ENCODE measurements at regions not wholly inside any gene's neighbourhood (a gene's known extent, or its start where the extent isn't known, plus 50 kb on each side); places are given as distances from the start of the nearest gene placed in this dataset.
A peak's percentile ranks its signal among the peaks of the same experiment; 100 is the strongest.
"Not testable (repeated sequence)": the region's sequence is repeated elsewhere in the genome, so short reads cannot be mapped to it uniquely, and the experiment has no call there.

DNA sequence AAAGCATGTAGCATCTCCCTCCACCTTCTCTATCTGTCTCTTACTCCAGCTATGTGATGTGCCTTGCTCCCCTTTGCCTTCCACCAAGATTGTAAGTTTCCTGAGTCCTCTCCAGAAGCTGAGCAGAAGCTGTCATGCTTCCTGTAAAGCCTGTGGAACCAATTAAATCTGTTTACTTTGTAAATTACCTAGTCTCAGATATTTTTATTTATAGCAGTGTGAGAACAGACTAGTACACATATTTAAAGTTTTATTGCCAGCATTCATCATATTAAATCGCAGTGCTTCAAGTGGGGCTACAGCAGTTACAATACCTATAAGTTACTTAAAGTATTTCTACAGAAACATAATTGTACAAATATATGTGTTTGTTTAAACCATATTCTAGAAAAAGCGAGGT is 973.1 kb downstream of the SLC16A7 start:
- DNase-seq = no peak

DNA sequence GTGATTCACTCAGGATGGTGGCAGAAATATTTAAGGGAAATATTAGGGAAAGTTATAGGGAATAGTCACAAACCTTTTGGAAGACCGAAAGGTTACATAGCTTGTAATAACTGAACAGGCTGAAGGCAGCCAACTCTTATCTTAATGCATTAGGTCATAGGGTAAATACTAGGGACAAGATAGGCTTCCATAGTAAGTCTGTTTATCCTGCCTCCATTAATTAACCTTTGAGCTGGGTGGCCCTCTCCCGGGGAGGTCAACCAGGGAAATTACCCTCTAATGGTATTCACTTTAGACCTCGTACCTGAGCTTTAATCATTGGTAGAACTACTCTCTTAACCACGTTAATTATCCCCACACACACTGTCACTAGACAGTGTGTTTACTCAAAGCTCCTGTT is 981.8 kb downstream of the SLC16A7 start:
- DNase-seq = no peak

DNA sequence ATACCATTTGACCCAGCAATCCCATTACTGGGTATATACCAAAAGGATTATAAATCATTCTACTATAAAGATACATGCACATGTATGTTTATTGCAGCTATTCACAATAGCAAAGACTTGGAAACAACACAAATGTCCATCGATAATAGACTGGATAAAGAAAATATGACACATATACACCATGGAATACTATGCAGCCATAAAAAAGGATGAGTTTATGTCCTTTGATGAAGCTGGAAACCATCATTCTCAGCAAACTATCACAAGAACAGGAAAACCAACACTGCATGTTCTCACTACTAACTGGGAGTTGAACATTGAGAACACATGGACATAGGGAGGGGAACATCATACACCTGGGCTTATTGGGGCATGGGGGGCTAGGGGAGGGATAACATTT is 991.8 kb downstream of the SLC16A7 start:
- DNase-seq = not testable (repeated sequence)

DNA sequence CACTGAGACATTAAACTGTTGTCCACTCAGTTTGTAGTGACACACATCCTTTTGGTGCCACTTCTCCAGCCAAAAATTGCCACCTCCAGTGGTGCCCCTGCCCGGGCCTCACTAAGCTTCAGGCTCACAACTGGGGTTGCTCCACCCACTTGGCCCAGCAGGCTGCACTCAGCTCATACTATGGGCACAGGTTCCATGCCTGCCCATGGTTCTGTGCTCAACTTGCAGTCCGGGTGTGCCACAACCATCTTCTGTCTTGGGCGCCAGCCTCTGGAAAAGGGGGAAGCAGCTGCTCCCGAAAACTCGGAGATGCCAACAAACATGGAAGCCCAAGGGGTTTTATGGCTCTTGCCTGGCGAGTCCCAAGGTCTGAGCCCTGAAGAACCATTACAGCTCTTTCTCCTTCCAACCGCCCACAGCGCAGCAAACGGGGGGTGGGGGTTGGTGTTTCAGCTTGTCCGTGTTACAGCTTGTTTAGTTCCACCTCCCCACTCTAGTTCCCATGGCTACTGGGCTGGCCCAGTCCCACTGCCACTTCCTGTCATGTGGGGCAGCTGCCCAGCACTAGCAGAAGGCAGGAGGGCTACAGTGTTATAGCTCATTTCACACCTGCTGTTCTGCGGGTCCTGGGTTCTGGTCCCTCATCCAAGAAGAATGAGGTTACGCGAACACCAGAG is 998.3 kb downstream of the SLC16A7 start:
- no peak for DNase-seq

DNA sequence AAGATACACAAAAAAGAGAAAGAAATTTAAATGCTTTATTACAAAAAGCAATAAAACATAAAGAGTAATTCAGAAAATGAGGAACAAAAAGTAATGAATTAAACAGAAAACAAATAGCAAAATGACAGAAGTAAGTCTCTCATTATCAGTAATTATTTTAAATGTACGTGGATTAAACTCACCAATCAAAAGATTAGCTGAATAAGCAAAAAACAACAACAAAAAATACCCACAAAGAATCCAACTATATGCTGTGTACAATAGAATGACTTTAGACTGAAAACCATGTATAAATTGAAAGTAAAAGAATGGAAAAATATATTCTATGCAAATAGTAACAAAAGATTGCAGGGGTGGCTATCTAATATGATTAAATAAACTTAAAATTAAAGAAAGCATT is 1006.8 kb downstream of the SLC16A7 start:
- DNase-seq = no peak

DNA sequence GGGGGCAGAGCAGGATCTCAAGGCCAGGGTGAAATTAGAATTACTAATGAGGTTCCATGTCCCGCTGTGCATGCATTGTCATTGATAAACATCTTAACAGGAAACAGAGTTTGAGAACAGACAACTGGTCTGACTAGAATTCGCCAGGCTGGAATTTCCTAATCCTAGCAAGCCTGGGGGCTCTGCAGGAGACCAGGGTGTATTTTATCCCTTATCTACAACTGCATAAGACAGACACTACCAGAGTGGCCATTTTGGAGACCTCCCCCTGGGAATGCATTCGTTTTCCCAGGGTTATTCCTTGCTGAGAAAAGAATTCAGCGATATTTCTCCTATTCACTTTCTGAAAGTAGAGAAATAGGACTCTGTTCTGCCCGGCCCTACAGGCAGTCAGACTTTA is 1007.6 kb downstream of the SLC16A7 start:
- DNase-seq = not testable (repeated sequence)

DNA sequence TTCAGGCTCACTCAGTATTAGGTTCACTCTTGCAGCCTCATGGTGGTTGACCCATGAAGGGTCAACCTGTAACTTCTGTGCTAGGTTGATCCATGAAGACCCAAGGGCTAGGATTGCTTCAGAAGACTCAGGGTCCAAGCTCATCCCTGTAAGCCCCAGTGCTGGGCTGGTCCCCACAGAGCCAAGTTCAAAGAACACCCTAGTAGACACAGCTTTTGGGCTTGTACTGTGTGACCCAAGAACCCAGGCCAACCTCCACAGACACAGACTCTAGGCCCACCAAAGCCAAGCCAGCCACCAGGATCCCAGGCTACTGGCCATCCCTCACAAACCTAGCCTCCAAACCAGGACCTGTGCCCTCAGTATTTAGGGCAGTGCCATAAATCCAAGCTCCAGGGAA is 1020.6 kb downstream of the SLC16A7 start:
- no peak for DNase-seq

DNA sequence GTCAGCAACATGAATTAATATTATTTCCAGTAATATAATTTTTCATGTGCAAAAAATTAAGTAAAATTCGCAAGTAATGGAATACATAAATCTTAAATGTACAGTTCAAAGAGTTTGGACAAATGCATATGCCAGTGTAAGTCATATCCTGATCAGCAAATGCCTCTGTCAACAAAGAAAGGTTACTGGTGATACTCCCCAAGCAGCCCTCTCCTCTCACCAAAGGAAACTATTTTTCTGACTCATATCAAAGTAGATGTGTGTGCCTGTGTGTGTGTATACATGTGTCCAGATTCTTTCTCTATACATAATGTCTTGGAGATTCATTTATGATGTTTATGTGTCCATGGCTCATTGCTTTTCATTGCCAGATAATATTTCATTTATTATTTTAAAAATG is 1035.0 kb downstream of the SLC16A7 start:
- no peak for DNase-seq

DNA sequence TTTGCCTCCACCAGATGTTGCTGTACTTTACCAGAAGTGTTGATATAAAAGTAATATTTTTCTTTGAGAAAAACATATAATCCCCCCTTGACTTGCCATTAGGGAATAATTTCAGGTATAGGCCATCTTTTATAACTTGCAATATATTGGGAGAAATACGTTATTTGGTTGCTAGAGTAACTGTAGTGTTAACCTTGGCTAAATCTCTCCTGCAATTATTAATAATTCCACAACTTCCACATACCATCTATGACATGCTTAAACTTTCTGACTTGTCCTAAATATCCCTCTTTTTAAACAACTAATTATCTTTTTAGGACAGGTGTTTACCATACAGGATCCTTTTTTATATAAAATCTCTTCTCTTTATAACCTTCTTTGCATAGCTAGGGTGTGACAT is 1048.2 kb downstream of the SLC16A7 start:
- no peak for DNase-seq

DNA sequence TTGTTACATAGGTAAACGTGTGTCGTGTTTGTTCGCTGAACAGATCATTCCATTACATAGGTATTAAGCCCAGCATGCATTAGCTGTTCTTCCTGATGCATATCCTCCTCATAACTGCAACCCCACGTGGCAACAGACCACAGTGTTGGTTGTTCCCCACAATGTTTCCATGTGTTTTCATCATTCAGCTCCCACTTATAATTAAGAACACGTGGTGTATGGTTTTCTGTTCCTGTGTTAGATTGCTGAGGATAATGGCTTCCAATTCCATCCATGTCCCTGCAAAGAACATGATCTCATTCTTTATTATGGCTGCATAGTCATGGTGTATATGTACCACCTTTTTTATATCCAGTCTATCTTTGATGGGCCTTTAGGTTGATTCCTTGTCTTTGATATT is 1071.1 kb downstream of the SLC16A7 start:
- DNase-seq = no peak

DNA sequence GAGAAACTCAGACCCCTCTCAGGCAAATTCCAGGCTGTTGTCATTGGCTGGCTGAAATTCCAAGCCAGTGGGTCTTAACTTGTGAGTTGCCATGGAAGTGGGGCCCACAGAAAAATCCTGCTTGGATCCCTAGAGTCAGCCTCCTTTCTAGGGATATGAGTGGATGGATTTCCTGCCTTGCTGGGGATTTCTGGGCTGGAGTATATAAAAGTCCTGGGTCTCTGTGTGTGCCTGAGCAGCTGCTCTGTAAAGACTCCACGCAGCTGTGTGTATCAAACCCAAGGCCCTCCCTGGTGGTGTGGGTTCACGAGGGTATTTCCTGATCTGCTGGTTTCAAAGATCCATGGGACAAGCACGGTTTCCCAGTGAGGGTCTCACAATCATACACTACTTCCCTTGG is 1077.1 kb downstream of the SLC16A7 start:
- DNase-seq = no peak

DNA sequence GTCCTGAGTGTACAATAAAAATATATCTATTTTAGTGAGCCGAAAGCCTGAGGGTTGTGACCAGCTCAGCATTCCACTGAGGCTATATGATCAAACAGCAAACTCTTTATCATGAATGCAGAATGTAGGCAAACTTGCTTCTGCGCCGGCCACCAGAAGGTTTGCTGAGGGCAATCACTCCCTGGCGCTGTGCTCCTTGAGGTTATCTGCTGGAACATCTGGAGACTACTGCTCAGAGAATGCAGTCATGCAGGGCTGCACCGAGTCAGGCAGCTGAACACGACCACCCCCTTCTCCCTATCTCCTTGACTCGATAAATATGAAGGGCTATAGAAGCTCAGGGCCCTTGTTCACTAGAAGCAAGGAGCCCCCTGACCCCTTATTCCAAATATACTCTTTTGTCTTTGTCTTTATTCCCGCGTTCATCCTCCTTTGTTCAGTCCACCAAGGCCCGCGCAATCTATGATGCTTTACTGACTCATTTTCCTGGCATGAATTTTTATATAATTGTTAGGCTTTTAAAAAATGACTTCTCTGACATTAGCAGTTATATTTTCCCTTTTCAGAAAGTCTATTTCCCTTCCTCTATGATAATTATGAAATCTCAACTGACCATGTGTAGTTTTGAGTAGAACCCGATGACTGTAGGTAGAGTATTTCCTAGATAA is 1089.3 kb downstream of the SLC16A7 start:
- DNase-seq = no peak

DNA sequence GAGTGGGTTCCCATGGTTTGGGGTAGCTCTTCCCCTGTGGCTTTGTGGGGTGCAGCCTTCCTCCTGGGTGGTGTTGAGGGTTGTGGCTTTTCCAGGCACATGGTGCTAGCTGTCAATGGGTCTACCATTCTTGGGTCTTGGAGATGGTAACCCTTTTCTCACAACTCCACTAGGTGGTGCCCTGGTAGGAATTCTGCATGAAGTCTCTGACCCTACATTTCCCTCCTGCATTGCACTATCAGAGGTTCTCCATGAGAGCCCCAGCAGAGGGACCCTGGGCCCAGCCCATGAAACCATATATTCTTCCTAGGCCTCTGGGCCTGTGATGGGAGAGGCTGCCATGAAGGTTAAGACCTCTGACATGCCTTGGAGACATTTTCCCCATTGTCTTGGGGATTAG is 1093.3 kb downstream of the SLC16A7 start:
- no peak for DNase-seq

DNA sequence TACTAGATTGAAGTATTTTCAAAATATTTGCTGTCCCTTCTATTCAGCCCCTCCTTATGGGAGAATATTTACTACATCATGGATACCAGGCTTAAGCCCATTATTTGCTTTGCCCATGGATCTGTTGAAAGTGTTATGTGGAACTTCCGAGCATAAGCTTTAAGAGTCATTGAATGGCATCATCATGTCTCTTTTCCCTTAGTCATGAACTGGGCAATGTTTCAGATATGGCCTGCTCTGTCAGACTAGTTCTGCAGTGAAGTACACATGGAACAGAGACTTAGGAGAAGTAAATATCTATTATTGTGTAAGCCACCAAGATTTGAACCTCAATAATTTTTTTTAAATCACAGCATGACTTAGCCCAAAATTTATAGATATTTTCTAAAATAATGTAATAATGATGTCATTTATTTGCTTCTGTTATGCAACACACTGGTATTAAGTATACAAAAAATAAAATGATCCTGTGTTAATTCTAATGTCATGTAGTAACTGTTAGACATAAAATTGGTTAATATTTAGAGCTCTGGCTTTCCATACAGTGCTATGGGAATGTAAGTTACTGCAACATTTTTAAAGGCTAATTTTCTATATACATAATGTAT is 1097.3 kb downstream of the SLC16A7 start:
- DNase-seq = no peak

DNA sequence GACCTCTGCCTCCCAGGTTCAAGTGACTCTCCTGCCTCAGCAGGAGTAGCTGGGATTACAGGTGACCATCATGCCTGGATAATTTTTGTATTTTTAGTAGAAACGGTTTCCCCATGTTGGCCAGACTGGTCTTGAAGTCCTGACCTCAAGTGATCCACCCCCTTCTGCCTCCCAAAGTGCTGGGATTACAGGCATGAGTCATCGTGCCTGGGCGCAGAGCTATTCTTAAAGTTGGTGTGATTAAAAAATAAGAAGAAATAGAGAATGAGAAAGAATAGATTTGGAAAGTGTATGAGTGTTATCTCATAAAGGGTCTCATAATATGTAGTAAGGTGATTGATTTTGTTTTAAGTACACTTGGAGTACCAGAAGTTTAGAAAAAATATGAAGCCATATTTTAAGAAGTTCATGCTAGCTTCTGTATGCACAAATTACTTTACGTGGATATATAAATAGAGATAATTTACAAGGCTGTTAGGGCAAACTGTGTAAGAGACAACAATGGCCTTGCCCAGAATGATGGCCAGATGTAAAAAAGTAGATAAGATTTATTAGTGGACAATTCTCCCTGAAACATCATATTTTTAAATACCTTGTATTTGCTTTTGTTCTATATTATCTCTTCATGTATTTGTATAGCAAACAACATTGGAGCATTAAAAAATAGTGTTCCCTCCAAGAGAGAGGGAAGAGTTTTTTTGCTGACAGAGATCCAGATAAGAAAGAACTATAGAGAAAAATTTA is 1108.5 kb downstream of the SLC16A7 start:
- DNase-seq = no peak

DNA sequence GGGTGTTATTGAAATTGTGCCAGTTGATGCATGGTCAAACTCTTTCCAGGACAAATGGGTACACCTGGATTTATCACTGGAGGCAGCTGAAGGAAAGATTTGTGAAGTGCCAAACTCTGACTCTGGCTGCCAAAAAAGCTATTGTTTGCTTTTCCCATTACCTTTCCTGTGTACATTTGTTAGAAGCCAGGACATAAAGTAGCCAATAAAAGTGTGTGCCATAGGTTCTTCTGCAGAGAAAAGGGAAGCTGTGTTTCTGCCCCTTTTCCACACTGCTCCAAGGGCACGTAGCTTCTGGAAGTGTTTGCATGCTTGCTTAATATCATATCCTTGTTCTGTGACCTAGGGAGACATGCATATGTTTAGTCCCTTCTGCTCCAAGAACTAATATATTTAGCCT is 1114.4 kb downstream of the SLC16A7 start:
- DNase-seq = peak; percentile 0

DNA sequence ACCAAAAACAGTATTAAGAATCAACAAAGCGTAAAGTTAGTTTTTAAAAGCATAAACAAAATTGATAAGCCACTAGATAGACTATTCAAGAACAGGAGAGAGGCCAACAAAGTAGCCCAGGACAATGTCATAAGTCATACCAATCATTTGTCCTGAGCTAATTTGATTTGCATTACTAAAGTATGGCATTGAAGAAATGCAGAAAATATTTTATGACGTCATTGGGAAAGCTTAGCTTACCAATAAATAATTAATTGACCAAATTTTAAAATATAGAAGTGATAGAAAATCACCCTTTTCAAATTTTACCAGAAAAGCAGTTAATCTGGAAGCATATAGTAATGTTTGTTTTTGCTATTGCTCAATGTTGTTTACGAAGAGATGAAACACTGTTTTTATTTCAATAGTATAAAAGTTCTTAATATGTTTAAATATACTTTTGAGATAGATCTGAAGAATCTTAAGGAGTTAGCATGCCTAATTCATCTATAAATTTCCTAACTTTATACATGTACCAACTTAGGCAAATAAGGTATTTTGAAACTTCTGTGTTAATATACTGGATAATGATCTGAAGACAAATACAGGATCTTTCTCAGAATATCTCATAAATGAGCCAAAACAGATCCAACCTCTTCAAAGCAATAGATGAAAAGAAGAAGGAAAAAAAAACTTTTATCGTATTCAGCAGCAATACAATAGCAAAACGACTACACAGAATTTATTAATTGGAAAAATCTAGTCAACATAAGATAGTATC is 1118.5 kb downstream of the SLC16A7 start:
- no peak for DNase-seq

DNA sequence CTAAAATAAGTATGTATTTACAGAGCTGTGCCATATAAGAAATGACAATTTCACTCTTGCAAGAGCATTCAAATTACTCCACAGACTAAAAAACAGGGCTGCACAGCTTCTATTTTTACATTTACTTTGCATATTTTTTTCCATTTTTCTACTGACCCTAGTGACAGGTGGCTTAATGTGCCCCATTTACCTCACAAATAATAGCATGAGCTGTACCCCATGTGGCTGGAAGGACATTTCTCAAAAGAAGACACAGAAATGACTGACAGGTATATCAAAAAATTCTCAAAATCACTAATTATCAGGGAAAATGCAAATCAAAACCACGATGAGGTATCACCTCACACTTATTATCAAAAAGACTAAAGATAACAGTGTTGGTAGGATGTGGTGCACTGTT is 1128.6 kb downstream of the SLC16A7 start:
- DNase-seq = no peak

DNA sequence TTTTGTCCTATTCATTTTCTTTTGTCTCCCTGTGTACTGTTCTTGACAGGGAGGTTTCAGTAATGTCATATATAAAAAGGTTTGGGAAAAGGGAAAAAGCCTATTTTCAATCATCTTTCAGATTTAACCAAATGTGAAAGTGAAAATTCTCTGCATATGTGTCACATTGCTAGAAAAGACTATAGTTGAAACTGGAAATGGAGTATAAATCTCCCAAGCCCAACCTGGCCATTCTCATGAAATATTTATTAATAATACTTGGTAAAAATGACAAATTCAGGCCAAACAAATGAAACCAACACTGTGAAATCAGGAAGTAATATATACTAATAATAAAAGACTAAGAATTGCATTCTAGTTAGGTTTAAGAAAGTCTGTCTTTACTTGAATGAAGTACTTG is 1129.2 kb downstream of the SLC16A7 start:
- DNase-seq = no peak

DNA sequence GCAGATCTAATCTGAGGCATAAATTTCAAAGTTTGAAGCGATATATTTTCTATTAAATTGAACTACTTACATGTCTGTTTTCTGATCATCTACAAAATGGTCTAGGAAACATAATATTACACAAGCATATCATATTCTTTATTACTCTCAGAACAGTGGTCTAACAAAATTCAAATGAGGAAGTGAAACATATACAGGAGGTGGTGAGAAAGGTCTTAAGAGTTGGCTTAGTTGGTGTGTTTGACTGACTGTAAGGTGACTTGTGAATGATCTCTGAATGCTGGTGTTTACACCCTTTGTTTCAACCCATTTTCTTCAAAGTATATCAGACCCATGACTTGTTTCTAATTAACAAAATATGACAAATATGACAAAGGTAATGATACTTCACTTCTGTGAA is 1156.8 kb downstream of the SLC16A7 start:
- no peak for DNase-seq

DNA sequence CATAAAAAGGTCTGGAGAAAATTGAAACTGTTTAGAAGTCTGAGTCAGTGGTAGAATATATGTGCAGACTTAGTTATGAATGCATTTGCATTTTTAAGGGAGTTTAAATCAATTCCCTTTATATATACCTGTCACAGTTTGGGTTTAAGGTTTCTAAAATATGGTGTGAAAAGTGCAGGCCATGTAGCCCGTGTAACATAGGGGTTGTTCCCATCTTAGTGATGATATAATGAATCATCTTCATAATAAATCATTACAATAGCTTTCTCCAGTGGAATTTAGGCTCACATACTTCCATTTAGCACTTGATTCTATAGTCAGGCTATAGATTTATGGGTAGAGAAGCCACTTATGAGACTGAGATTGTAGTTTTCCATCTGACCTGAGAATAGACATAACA is 1162.4 kb downstream of the SLC16A7 start:
- no peak for DNase-seq

DNA sequence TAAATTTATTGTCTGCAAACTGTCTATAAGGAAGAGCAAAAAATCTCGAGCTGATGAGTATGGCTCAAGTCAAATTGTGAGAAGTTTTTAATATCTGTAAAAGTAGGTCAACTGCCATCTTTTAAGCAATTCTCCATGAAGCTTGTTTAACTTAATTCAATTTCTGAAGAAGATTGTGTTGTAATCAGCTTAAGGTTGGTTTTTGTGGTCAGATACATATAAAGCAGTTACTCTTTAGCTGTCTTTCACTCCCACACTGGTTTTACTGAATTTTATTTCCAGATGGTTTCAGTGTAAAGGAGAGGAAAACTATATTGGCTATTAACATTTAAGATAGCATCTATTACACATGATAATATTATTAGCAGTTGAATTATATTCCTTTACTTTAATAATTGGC is 1165.1 kb downstream of the SLC16A7 start:
- DNase-seq = no peak

DNA sequence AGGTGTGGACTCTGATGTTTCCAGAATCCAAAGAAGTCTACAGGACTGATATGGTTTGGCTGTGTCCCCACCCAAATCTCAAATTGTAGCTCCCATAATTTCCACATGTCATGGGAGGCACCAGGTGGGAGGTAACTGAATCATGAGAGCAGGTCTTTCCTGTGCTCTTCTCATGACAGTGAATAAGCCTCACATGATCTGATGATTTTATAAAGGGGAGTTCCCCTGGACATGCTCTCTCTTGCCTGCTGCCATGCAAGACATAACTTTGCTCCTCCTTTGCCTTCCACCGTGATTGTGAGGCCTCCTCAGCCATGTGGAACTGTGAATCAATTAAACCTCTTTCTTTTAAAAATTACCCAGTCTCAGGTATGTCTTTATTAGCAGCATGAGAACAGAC is 1205.3 kb downstream of the SLC16A7 start:
- DNase-seq = not testable (repeated sequence)
